ENCODE measurements at regions not wholly inside any gene's neighbourhood (a gene's known extent, or its start where the extent isn't known, plus 50 kb on each side); places are given as distances from the start of the nearest gene placed in this dataset.

- no peak for FAIRE-seq
Observed at GRCh38 chr6:80679992-80680391, 573.5 kb downstream of the BCKDHB start.

- no peak for FAIRE-seq
Observed at GRCh38 chr6:80676386-80676785, 569.9 kb downstream of the BCKDHB start.

- no peak for FAIRE-seq
Observed at GRCh38 chr6:80674669-80675068, 568.2 kb downstream of the BCKDHB start.

GRCh38 chr6:80673367-80673766, 566.9 kb downstream of the BCKDHB start:
- FAIRE-seq, result no peak

- FAIRE-seq, result no peak
Observed at GRCh38 chr6:80667006-80667405, 560.5 kb downstream of the BCKDHB start.

- FAIRE-seq, result no peak
Observed at GRCh38 chr6:80658926-80659325, 552.5 kb downstream of the BCKDHB start.

GRCh38 chr6:80647156-80647555, 540.7 kb downstream of the BCKDHB start:
- FAIRE-seq, result no peak

- FAIRE-seq, result no peak
Observed at GRCh38 chr6:80643881-80644280, 537.4 kb downstream of the BCKDHB start.

- no peak for FAIRE-seq
Observed at GRCh38 chr6:80642452-80642851, 536.0 kb downstream of the BCKDHB start.

- FAIRE-seq, result no peak
Observed at GRCh38 chr6:80641591-80641990, 535.1 kb downstream of the BCKDHB start.

GRCh38 chr6:80640176-80640575, 533.7 kb downstream of the BCKDHB start:
- peak; percentile 45 for FAIRE-seq

- FAIRE-seq, result no peak
Observed at GRCh38 chr6:80639181-80639629, 532.7 kb downstream of the BCKDHB start.

- FAIRE-seq, result peak; percentile 97
Observed at GRCh38 chr6:80638213-80639055, 532.0 kb downstream of the BCKDHB start.

GRCh38 chr6:80637312-80637711, 530.8 kb downstream of the BCKDHB start:
- FAIRE-seq, result no peak

GRCh38 chr6:80636689-80637088, 530.2 kb downstream of the BCKDHB start:
- FAIRE-seq, result no peak

- no peak for FAIRE-seq
Observed at GRCh38 chr6:80633412-80633811, 526.9 kb downstream of the BCKDHB start.

GRCh38 chr6:80625405-80625804, 518.9 kb downstream of the BCKDHB start:
- FAIRE-seq, result no peak

- no peak for FAIRE-seq
Observed at GRCh38 chr6:80623066-80623815, 516.8 kb downstream of the BCKDHB start.

- FAIRE-seq, result no peak
Observed at GRCh38 chr6:80622641-80623040, 516.2 kb downstream of the BCKDHB start.

- no peak for FAIRE-seq
Observed at GRCh38 chr6:80618953-80619352, 512.5 kb downstream of the BCKDHB start.

- FAIRE-seq, result no peak
Observed at GRCh38 chr6:80610846-80611245, 504.4 kb downstream of the BCKDHB start.

- peak; percentile 17 for FAIRE-seq
Observed at GRCh38 chr6:80608881-80609280, 502.4 kb downstream of the BCKDHB start.

- FAIRE-seq, result no peak
Observed at GRCh38 chr6:80607811-80608391, 501.4 kb downstream of the BCKDHB start.

Data from G401.6 (cell line).